NCI-H460 (cell line): ENCODE measurements at regions not wholly inside any gene's neighbourhood (a gene's known extent, or its start where the extent isn't known, plus 50 kb on each side); places are given as distances from the start of the nearest gene placed in this dataset.

Experiments used
- small RNA-seq, 2 experiments: library from RNA; depleted of rRNA; stranded (forward); fragments of <200 nt; gene quantifications; one replicate each; pipeline ENCODE3, GENCODE V24; 2014

Small RNA genes lying in the stretch of these regions (small RNA-seq; reads per million reads assigned to genes)
- 0 reads per million in 2 experiments for gene CFTRP1
